IPS-18a (cell line): ENCODE measurements at regions not wholly inside any gene's neighbourhood (a gene's known extent, or its start where the extent isn't known, plus 50 kb on each side); places are given as distances from the start of the nearest gene placed in this dataset.

Source experiments
- H3K27ac ChIP-seq: one replicate; pipeline ENCODE4 v1.5.1; 2013; ENCODE audit warnings: low read length
- H3K27me3 ChIP-seq: one replicate; pipeline ENCODE4 v1.6.1; 2013; ENCODE audit warnings: mild to moderate bottlenecking, low read length; ENCODE audit not compliant: control insufficient read depth, insufficient read depth
- H3K36me3 ChIP-seq: one replicate; pipeline ENCODE4 v1.6.1; 2013; ENCODE audit warnings: low read depth, low read length; ENCODE audit not compliant: control insufficient read depth
- H3K4me1 ChIP-seq: one replicate; pipeline ENCODE4 v1.6.1; 2013; ENCODE audit warnings: low read depth, low read length; ENCODE audit not compliant: control insufficient read depth
- H3K4me3 ChIP-seq: one replicate; pipeline ENCODE4 v1.5.1; 2013; ENCODE audit warnings: low read length
- H3K9ac ChIP-seq: one replicate; pipeline ENCODE4 v1.6.1; 2013; ENCODE audit warnings: mild to moderate bottlenecking, low read length, moderate library complexity
- H3K9me3 ChIP-seq: one replicate; pipeline ENCODE4 v1.6.1; 2013; ENCODE audit warnings: low read depth, low read length; ENCODE audit not compliant: control insufficient read depth

GRCh38 chr15:62612771-62613170 is 429.8 kb upstream of the TPM1 start:
- no peak overlapping the region for H3K4me3 ChIP-seq
- no peak overlapping the region for H3K27ac ChIP-seq
- no peaks in the 10 kb centered on the region for H3K27me3 ChIP-seq
- no peaks in the 10 kb centered on the region for H3K36me3 ChIP-seq
- H3K9me3 ChIP-seq = no peaks in the 10 kb centered on the region
- no peaks in the 10 kb centered on the region for H3K4me1 ChIP-seq
- H3K9ac ChIP-seq = no peak overlapping the region

- Histone ChIP-seq H3K4me3 (no peak overlapping the region), H3K4me1 (no peaks in the 10 kb centered on the region), H3K9me3 (no peaks in the 10 kb centered on the region), H3K27ac (no peak overlapping the region), H3K27me3 (no peaks in the 10 kb centered on the region), H3K9ac (no peak overlapping the region), H3K36me3 (no peaks in the 10 kb centered on the region)
These were observed 425.8 kb upstream of the TPM1 start for GRCh38 chr15:62616746-62617145.

GRCh38 chr15:62617741-62618140 is 424.8 kb upstream of the TPM1 start:
- H3K36me3 ChIP-seq = no peaks in the 10 kb centered on the region
- H3K4me3 ChIP-seq = no peak overlapping the region
- H3K27me3 ChIP-seq = no peaks in the 10 kb centered on the region
- H3K9ac ChIP-seq = no peak overlapping the region
- H3K4me1 ChIP-seq = no peaks in the 10 kb centered on the region
- no peak overlapping the region for H3K27ac ChIP-seq
- no peaks in the 10 kb centered on the region for H3K9me3 ChIP-seq

GRCh38 chr15:62618432-62618831 is 424.1 kb upstream of the TPM1 start:
- Histone ChIP-seq H3K4me3 (no peak overlapping the region), H3K27me3 (no peaks in the 10 kb centered on the region), H3K9me3 (no peaks in the 10 kb centered on the region), H3K4me1 (no peaks in the 10 kb centered on the region), H3K9ac (no peak overlapping the region), H3K27ac (no peak overlapping the region), H3K36me3 (no peaks in the 10 kb centered on the region)

- Histone ChIP-seq H3K9me3 (no peaks in the 10 kb centered on the region), H3K9ac (no peak overlapping the region), H3K27me3 (no peaks in the 10 kb centered on the region), H3K36me3 (no peaks in the 10 kb centered on the region), H3K4me3 (no peak overlapping the region), H3K4me1 (no peaks in the 10 kb centered on the region), H3K27ac (no peak overlapping the region)
These were observed 423.6 kb upstream of the TPM1 start for GRCh38 chr15:62618846-62619504.

GRCh38 chr15:62619526-62619925 is 423.0 kb upstream of the TPM1 start:
- Histone ChIP-seq H3K9me3 (no peaks in the 10 kb centered on the region), H3K9ac (no peak overlapping the region), H3K27ac (no peak overlapping the region), H3K4me1 (no peaks in the 10 kb centered on the region), H3K27me3 (no peaks in the 10 kb centered on the region), H3K4me3 (no peak overlapping the region), H3K36me3 (no peaks in the 10 kb centered on the region)

- Histone ChIP-seq H3K9me3 (no peaks in the 10 kb centered on the region), H3K9ac (no peak overlapping the region), H3K4me3 (no peak overlapping the region), H3K4me1 (no peaks in the 10 kb centered on the region), H3K27me3 (no peaks in the 10 kb centered on the region), H3K27ac (no peak overlapping the region), H3K36me3 (no peaks in the 10 kb centered on the region)
These were observed 419.8 kb upstream of the TPM1 start for GRCh38 chr15:62622775-62623174.

DNA sequence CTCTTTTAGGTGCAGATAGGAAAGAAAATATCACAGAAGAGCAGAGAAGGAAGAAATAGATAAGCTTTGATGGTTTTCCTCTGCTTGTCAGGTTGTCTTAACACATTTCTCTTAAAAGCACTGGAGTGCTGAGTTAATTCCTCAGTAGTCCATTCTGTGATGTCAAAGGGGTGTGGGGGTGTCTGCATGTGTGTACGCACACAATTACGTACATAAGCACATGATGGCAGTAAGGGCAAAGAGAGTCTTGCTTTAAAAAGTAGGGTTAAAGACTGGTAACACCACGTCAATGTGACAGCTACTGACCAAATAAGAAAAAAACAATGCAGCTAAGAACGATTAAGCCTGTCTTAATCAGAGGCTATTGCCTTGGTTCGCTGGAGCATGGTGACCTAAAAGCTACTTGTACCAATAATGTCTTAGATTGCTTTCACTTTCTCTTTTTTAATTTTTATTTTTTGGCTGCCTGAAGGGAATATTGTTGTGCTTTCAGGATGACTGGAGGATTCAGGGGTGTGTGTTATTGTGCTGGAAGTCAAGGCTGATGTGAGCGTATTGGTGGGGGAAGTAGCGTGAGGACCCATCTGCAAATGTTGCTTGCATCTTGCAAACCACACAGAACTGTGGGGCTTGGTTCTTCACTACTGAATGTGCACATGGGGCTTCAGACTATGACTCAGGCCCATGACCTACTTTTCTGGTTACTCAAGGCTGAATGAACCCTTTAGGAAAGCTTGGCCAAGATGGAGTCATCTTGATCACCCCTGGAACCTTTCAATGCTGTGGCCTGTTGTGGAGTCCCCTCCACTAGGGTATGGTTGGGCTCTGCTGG is 417.8 kb upstream of the TPM1 start:
- Histone ChIP-seq H3K9me3 (no peaks in the 10 kb centered on the region), H3K4me1 (no peaks in the 10 kb centered on the region), H3K36me3 (no peaks in the 10 kb centered on the region), H3K27me3 (no peaks in the 10 kb centered on the region), H3K27ac (no peak overlapping the region), H3K9ac (no peak overlapping the region), H3K4me3 (no peak overlapping the region)

DNA sequence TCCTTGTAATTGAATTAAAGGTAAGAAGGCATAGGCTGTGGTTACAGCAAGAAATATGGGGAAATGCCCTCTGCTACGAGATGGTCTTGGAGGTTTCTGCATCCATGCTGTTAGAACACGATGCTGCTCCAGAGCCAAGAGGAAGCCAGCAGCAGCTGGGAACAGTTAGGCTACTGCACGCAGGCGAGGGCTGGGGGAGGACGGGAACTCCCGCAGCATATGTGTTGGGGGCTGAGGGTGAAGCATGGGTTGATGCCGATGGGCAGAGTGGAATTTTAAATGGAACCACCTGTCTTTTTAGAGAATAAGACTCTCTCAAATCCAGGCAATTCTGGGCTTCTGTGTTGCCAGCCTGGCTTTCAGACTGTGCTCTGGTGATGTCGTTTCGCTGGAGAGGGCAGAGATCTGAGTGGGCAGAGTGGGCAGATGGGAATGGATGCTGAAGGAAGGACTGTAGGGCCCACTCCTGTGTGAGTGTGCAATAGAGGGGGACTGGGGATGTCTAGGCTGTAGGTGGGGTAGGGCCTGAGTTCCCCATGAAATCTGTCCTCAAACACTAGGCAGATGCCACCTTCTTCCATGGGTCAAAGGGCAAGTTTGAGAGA is 417.0 kb upstream of the TPM1 start:
- Histone ChIP-seq H3K9ac (no peak overlapping the region), H3K4me3 (no peak overlapping the region), H3K27ac (no peak overlapping the region), H3K36me3 (no peaks in the 10 kb centered on the region), H3K27me3 (no peaks in the 10 kb centered on the region), H3K9me3 (no peaks in the 10 kb centered on the region), H3K4me1 (no peaks in the 10 kb centered on the region)

DNA sequence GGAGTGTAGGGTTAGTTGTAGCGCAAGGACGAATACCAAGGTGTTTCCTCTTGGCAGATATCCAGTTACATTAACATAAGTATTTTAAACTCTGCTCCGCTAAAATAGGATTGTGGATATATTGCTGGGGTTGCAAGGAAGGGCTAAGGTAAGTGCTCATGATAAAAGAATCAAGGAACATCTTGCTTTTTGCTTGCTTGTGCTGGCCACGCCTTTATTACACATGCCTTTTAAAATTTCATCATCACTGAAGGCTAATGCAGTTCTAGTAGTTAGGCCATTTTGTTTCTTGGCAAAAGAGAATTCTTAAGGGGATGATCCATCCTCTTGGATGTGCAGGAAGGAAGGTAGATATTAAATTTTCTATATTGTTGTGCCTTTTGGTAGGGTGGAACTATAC is 415.6 kb upstream of the TPM1 start:
- Histone ChIP-seq H3K9me3 (no peaks in the 10 kb centered on the region), H3K27me3 (no peaks in the 10 kb centered on the region), H3K27ac (no peak overlapping the region), H3K4me3 (no peak overlapping the region), H3K36me3 (no peaks in the 10 kb centered on the region), H3K4me1 (no peaks in the 10 kb centered on the region), H3K9ac (no peak overlapping the region)

GRCh38 chr15:62631076-62631724 is 411.3 kb upstream of the TPM1 start:
- peaks cover under 1% of the 10 kb centered on the region for H3K4me1 ChIP-seq
- no peaks in the 10 kb centered on the region for H3K36me3 ChIP-seq
- no peak overlapping the region for H3K27ac ChIP-seq
- H3K4me3 ChIP-seq = no peak overlapping the region
- H3K9ac ChIP-seq = no peak overlapping the region
- no peaks in the 10 kb centered on the region for H3K9me3 ChIP-seq
- H3K27me3 ChIP-seq = no peaks in the 10 kb centered on the region
